ENCODE measurements at regions not wholly inside any gene's neighbourhood (a gene's known extent, or its start where the extent isn't known, plus 50 kb on each side); places are given as distances from the start of the nearest gene placed in this dataset.

DNA sequence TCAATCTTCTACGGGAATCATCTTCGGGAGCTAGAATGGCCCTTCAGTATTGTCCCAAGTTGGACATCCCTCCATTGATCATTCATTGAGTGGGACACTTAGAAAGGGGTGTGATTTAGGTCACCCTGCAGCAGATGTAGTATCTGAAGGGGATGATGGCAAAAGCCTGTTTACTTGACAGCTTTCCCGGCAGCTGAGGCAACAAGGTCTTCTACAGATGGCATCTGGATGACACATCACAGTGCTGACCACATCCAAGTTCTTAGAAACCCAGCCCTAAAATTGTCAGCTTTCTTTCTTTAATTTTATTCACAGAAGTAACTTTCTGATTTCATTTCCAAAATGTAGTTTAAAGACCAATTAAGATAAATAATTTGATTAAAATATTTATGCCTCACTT, 150.3 kb downstream of the AMY1C start:
- H3K36me3 Mint-ChIP-seq, result no peaks in the 10 kb centered on the region
- TF ChIP-seq, protein P1, sequence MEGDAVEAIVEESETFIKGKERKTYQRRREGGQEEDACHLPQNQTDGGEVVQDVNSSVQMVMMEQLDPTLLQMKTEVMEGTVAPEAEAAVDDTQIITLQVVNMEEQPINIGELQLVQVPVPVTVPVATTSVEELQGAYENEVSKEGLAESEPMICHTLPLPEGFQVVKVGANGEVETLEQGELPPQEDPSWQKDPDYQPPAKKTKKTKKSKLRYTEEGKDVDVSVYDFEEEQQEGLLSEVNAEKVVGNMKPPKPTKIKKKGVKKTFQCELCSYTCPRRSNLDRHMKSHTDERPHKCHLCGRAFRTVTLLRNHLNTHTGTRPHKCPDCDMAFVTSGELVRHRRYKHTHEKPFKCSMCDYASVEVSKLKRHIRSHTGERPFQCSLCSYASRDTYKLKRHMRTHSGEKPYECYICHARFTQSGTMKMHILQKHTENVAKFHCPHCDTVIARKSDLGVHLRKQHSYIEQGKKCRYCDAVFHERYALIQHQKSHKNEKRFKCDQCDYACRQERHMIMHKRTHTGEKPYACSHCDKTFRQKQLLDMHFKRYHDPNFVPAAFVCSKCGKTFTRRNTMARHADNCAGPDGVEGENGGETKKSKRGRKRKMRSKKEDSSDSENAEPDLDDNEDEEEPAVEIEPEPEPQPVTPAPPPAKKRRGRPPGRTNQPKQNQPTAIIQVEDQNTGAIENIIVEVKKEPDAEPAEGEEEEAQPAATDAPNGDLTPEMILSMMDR (IDR thresholded peaks at IDR 0.05), result no peak
- TF ChIP-seq EZH2phosphoT487 (IDR thresholded peaks at IDR 0.05) (no peak), EZH2 (IDR thresholded peaks at IDR 0.05) (no peak)
- no peaks in the 10 kb centered on the region for H3K4me1 Mint-ChIP-seq
- no peak overlapping the region for H3K27ac Mint-ChIP-seq
- H3K9me3 ChIP-seq (ENCODE audit: low read depth), result no peaks in the 10 kb centered on the region
- no peaks in the 10 kb centered on the region for H3K4me1 ChIP-seq
- peaks cover 2% of the 10 kb centered on the region for H3K27me3 Mint-ChIP-seq (ENCODE audit: insufficient read depth, low read depth)
- H3K9ac ChIP-seq, result no peak overlapping the region
- no peak overlapping the region for H3K27ac ChIP-seq
- H3K79me2 ChIP-seq (ENCODE audit: low read depth), result no peaks in the 10 kb centered on the region
- no peaks in the 10 kb centered on the region for H3K36me3 ChIP-seq
- H3K4me3 Mint-ChIP-seq, result no peak overlapping the region
- no peaks in the 10 kb centered on the region for H3F3A ChIP-seq (ENCODE audit: low read depth)
- no peaks in the 10 kb centered on the region for H3K9me3 Mint-ChIP-seq
- H2AFZ ChIP-seq (replicated peaks), result no peak overlapping the region
- H3K4me2 ChIP-seq, result no peak overlapping the region
- H4K20me1 ChIP-seq (ENCODE audit: low read depth), result no peaks in the 10 kb centered on the region
- DNase-seq (ENCODE audit: low spot score), result no peak
- no peaks in the 10 kb centered on the region for H3K27me3 ChIP-seq
- H3K4me3 ChIP-seq, result no peak overlapping the region

DNA sequence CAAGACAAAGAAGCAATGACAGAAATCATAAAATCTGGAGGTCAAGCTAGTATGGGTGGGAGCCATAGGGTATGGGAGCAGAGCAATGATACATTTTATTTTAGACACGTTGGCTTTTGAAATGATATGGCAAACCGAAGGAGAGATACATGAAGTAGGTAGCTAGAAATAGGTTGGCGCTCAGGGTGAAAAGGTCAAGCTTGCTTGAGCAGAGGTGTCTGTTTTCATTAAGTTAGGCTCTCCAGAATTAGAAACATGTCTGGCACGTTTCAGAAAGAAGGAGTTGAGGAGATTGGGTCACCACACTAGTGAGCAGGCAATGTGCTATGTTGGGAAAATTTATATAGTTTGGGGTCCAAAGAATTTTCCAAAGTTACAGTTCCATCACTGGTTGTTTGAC, 151.4 kb downstream of the AMY1C start:
- no peaks in the 10 kb centered on the region for H3K4me1 Mint-ChIP-seq
- Histone ChIP-seq H3F3A (ENCODE audit: low read depth) (no peaks in the 10 kb centered on the region), H3K4me2 (no peak overlapping the region), H3K27me3 (no peaks in the 10 kb centered on the region), H3K4me3 (no peak overlapping the region), H2AFZ (replicated peaks) (no peak overlapping the region), H3K4me1 (no peaks in the 10 kb centered on the region), H3K9me3 (ENCODE audit: low read depth) (no peaks in the 10 kb centered on the region), H3K79me2 (ENCODE audit: low read depth) (no peaks in the 10 kb centered on the region), H3K36me3 (no peaks in the 10 kb centered on the region), H3K27ac (no peak overlapping the region), H4K20me1 (ENCODE audit: low read depth) (no peaks in the 10 kb centered on the region), H3K9ac (no peak overlapping the region)
- H3K4me3 Mint-ChIP-seq, result no peak overlapping the region
- peaks cover 2% of the 10 kb centered on the region for H3K27me3 Mint-ChIP-seq (ENCODE audit: insufficient read depth, low read depth)
- no peak for DNase-seq (ENCODE audit: low spot score)
- TF ChIP-seq, protein P1 (IDR thresholded peaks at IDR 0.05), result no peak
- TF ChIP-seq EZH2phosphoT487 (IDR thresholded peaks at IDR 0.05), result no peak
- no peaks in the 10 kb centered on the region for H3K9me3 Mint-ChIP-seq
- H3K27ac Mint-ChIP-seq, result no peak overlapping the region
- no peaks in the 10 kb centered on the region for H3K36me3 Mint-ChIP-seq

DNA sequence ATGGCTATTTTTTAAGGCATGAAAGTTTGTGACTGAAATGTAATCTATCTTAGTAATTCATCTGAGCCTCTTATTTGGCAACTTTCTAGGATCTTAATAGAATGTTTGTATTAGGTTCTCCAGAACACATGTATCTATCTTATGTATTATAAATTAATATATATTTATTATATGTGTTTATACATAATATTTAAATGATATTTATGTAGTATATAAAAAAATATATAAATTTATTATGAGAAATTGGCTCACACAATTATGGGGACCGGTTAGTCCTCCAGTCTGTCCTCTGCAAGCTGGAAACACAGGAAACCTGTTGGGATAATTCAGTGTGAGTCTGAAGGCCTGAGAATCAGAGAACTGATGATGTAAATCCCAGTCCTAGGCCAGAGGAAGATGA, 155.7 kb downstream of the AMY1C start:
- Histone ChIP-seq H3K79me2 (ENCODE audit: low read depth) (no peaks in the 10 kb centered on the region), H3K4me1 (no peaks in the 10 kb centered on the region), H2AFZ (replicated peaks) (no peak overlapping the region), H3K9ac (no peak overlapping the region), H3K27ac (no peak overlapping the region), H3F3A (ENCODE audit: low read depth) (no peaks in the 10 kb centered on the region), H3K4me3 (no peak overlapping the region), H3K27me3 (no peaks in the 10 kb centered on the region), H4K20me1 (ENCODE audit: low read depth) (no peaks in the 10 kb centered on the region), H3K36me3 (no peaks in the 10 kb centered on the region), H3K9me3 (ENCODE audit: low read depth) (no peaks in the 10 kb centered on the region), H3K4me2 (no peak overlapping the region)
- no peaks in the 10 kb centered on the region for H3K36me3 Mint-ChIP-seq
- no peak for DNase-seq (ENCODE audit: low spot score)
- H3K9me3 Mint-ChIP-seq, result no peaks in the 10 kb centered on the region
- no peaks in the 10 kb centered on the region for H3K4me1 Mint-ChIP-seq
- no peak overlapping the region for H3K27ac Mint-ChIP-seq
- no peak overlapping the region for H3K4me3 Mint-ChIP-seq
- no peak for TF ChIP-seq EZH2phosphoT487 (IDR thresholded peaks at IDR 0.05)
- TF ChIP-seq, protein P1 (IDR thresholded peaks at IDR 0.05), result no peak
- TF ChIP-seq EZH2 (IDR thresholded peaks at IDR 0.05), result no peak
- peaks cover 2% of the 10 kb centered on the region for H3K27me3 Mint-ChIP-seq (ENCODE audit: insufficient read depth, low read depth)

DNA sequence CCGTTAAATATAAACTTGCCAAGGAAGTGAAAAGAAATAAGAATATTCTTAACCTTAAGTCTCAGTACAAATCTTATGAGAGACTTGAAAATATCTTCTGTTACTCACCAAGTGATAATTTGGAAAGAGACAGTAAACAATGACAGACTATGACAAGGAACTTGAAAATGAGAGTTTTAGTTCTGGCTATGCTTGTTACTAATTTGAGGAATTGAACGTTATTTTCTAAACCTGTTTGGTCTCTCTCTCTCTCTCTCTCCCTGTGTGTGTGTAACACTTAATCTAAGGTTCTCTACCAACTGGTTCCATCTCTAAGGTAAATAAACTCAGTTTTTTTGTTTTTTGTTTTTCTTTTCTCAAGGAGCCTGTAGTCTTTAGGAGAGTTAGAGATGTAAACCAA, 161.8 kb downstream of the AMY1C start:
- Mint-ChIP-seq H3K27me3 (ENCODE audit: insufficient read depth, low read depth) (no peaks in the 10 kb centered on the region), H3K9me3 (no peaks in the 10 kb centered on the region), H3K4me3 (no peak overlapping the region), H3K27ac (no peak overlapping the region), H3K4me1 (peaks cover 3% of the 10 kb centered on the region), H3K36me3 (no peaks in the 10 kb centered on the region)
- Histone ChIP-seq H4K20me1 (ENCODE audit: low read depth) (no peaks in the 10 kb centered on the region), H3K4me1 (no peaks in the 10 kb centered on the region), H3K27me3 (no peaks in the 10 kb centered on the region), H3K79me2 (ENCODE audit: low read depth) (no peaks in the 10 kb centered on the region), H3K9me3 (ENCODE audit: low read depth) (no peaks in the 10 kb centered on the region), H3K27ac (no peak overlapping the region), H3F3A (ENCODE audit: low read depth) (no peaks in the 10 kb centered on the region), H2AFZ (replicated peaks) (no peak overlapping the region), H3K36me3 (no peaks in the 10 kb centered on the region), H3K4me2 (no peak overlapping the region), H3K9ac (no peak overlapping the region), H3K4me3 (no peak overlapping the region)
- DNase-seq (ENCODE audit: low spot score), result no peak
- TF ChIP-seq, protein P1 (IDR thresholded peaks at IDR 0.05), result no peak
- TF ChIP-seq EZH2 (IDR thresholded peaks at IDR 0.05) (no peak), EZH2phosphoT487 (IDR thresholded peaks at IDR 0.05) (no peak)
